ENCODE measurements at regions not wholly inside any gene's neighbourhood (a gene's known extent, or its start where the extent isn't known, plus 50 kb on each side); places are given as distances from the start of the nearest gene placed in this dataset.

DNA sequence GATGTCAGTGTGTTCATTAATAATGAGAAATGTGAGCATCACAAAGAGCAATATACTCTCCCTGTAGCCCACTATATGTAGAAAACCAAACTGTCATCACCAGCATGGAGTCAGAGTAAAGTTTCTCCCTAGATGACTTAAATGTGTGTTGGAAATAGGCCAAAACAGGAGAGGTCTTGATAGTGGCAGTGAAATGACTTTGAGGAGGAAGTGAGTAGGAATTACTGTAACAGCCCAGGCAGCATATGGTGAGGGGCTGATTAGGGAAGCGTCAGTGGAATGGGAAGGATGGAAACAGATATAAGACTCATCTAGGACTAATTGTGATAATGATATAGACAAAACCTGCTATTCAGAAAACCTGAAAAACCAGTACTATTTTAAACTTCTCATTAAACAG is 83.9 kb downstream of the ATXN3L start:
- no peak for DNase-seq (ENCODE audit: extremely low spot score)
- TF ChIP-seq BHLHE40 (IDR thresholded peaks at IDR 0.05; ENCODE audit: borderline replicate concordance) (no peak), ARNT (IDR thresholded peaks at IDR 0.05) (no peak), FOXA1 (IDR thresholded peaks at IDR 0.05) (no peak), ZNF384 (IDR thresholded peaks at IDR 0.05) (no peak), FOXM1 (IDR thresholded peaks at IDR 0.05; ENCODE audit: borderline replicate concordance) (no peak), NFRKB (IDR thresholded peaks at IDR 0.05) (no peak), SUZ12 (IDR thresholded peaks at IDR 0.05) (no peak), ELF4 (IDR thresholded peaks at IDR 0.05) (no peak), FOXK2 (IDR thresholded peaks at IDR 0.05) (no peak), TARDBP (IDR thresholded peaks at IDR 0.05) (no peak), HDGF (IDR thresholded peaks at IDR 0.05; ENCODE audit: borderline replicate concordance) (no peak), LEF1 (IDR thresholded peaks at IDR 0.05; ENCODE audit: borderline replicate concordance) (no peak), CTBP1 (IDR thresholded peaks at IDR 0.05; ENCODE audit: borderline replicate concordance) (no peak)
- TF ChIP-seq, protein P1, sequence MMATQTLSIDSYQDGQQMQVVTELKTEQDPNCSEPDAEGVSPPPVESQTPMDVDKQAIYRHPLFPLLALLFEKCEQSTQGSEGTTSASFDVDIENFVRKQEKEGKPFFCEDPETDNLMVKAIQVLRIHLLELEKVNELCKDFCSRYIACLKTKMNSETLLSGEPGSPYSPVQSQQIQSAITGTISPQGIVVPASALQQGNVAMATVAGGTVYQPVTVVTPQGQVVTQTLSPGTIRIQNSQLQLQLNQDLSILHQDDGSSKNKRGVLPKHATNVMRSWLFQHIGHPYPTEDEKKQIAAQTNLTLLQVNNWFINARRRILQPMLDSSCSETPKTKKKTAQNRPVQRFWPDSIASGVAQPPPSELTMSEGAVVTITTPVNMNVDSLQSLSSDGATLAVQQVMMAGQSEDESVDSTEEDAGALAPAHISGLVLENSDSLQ (IDR thresholded peaks at IDR 0.05): no peak
- ChIA-PET CTCF (no interaction called here), POLR2A (no interaction called here)

DNA sequence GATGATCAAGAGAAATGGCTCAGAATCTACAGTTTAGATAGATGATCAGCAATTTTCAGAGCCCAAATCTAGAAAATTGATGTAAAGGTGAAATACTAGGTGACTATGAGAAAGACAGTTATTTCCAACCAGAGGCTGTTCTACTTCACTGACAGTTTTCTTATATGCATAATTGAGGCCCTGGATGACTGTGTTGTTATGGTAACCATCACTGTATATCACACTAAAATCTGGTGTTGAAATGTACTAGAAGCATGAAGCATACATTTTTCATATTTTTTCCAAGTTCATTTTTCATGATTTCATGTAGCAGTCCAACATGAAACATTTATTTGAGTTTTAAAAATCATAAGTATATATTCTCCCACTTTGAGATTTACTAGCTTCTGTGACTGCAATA is 87.4 kb downstream of the ATXN3L start:
- no peak for DNase-seq (ENCODE audit: extremely low spot score)
- TF ChIP-seq FOXA1 (IDR thresholded peaks at IDR 0.05): no peak
- TF ChIP-seq, protein P1 (IDR thresholded peaks at IDR 0.05): no peak
- TF ChIP-seq FOXM1 (IDR thresholded peaks at IDR 0.05; ENCODE audit: borderline replicate concordance): no peak
- TF ChIP-seq ZNF384 (IDR thresholded peaks at IDR 0.05): no peak
- no peak for TF ChIP-seq TARDBP (IDR thresholded peaks at IDR 0.05)
- TF ChIP-seq SP1 (IDR thresholded peaks at IDR 0.05): no peak
- TF ChIP-seq FOXK2 (IDR thresholded peaks at IDR 0.05): no peak
- ChIA-PET POLR2A (no interaction called here), CTCF (no interaction called here)

DNA sequence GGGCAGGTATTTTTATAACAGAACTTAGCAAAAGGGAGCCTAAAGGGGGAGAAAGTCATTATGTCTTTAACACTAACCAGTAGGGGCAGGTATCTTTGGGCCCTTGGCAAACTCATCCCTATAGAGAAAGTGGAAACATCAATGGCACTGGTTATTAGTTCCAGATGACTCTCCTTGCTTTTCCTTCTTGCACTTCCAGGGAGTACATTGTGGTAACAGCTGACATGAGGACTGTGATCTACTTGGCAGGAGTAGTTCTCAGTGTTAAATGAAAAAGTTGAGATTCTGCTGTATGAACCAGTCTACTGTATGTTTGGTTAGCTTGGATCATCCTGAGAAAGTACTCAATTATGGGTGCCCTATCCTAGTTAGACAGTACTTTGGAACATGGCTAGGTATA is 93.6 kb downstream of the ATXN3L start:
- no peak for DNase-seq (ENCODE audit: extremely low spot score)
- POLR2A ChIA-PET: no interaction called here
- CTCF ChIA-PET: no interaction called here
- TF ChIP-seq ELF4 (IDR thresholded peaks at IDR 0.05): no peak
- TF ChIP-seq SUZ12 (IDR thresholded peaks at IDR 0.05): no peak
- TF ChIP-seq NFRKB (IDR thresholded peaks at IDR 0.05): no peak
- TF ChIP-seq SP1 (IDR thresholded peaks at IDR 0.05): no peak
- no peak for TF ChIP-seq LEF1 (IDR thresholded peaks at IDR 0.05; ENCODE audit: borderline replicate concordance)
- no peak for TF ChIP-seq FOXA1 (IDR thresholded peaks at IDR 0.05)
- no peak for TF ChIP-seq BHLHE40 (IDR thresholded peaks at IDR 0.05; ENCODE audit: borderline replicate concordance)
- no peak for TF ChIP-seq ARNT (IDR thresholded peaks at IDR 0.05)
- TF ChIP-seq CTBP1 (IDR thresholded peaks at IDR 0.05; ENCODE audit: borderline replicate concordance): no peak
- TF ChIP-seq, protein P1 (IDR thresholded peaks at IDR 0.05): no peak
- TF ChIP-seq L3MBTL2 (conservative IDR thresholded peaks at IDR 0.05): no peak
- TF ChIP-seq FOXM1 (IDR thresholded peaks at IDR 0.05; ENCODE audit: borderline replicate concordance): no peak
- no peak for TF ChIP-seq ZNF384 (IDR thresholded peaks at IDR 0.05)

GRCh38 chrX:13223868-13224567 is 95.8 kb downstream of the ATXN3L start:
- ChIA-PET POLR2A (no interaction called here), CTCF (interaction anchor here (0.6 to 1.7 kb wide), 4 partner anchors 9 to 277 kb away, joined by 3 to 8 read pairs (median 4); no protein-coding TSS in a partner anchor)
- no peak for TF ChIP-seq L3MBTL2 (conservative IDR thresholded peaks at IDR 0.05)
- no peak for TF ChIP-seq TARDBP (IDR thresholded peaks at IDR 0.05)
- no peak for TF ChIP-seq SUZ12 (IDR thresholded peaks at IDR 0.05)
- DNase-seq (ENCODE audit: extremely low spot score): no peak

- no peak for DNase-seq (ENCODE audit: extremely low spot score)
- ChIA-PET CTCF (no interaction called here), POLR2A (no interaction called here)
- no peak for TF ChIP-seq FOXM1 (IDR thresholded peaks at IDR 0.05; ENCODE audit: borderline replicate concordance)
- no peak for TF ChIP-seq TARDBP (IDR thresholded peaks at IDR 0.05)
- no peak for TF ChIP-seq FOXK2 (IDR thresholded peaks at IDR 0.05)
- TF ChIP-seq, protein P1 (IDR thresholded peaks at IDR 0.05): no peak
- no peak for TF ChIP-seq LEF1 (IDR thresholded peaks at IDR 0.05; ENCODE audit: borderline replicate concordance)
- no peak for TF ChIP-seq FOXA1 (IDR thresholded peaks at IDR 0.05)
- TF ChIP-seq SP1 (IDR thresholded peaks at IDR 0.05): no peak
Observed at GRCh38 chrX:13220916-13221315, 98.9 kb downstream of the ATXN3L start.

DNA sequence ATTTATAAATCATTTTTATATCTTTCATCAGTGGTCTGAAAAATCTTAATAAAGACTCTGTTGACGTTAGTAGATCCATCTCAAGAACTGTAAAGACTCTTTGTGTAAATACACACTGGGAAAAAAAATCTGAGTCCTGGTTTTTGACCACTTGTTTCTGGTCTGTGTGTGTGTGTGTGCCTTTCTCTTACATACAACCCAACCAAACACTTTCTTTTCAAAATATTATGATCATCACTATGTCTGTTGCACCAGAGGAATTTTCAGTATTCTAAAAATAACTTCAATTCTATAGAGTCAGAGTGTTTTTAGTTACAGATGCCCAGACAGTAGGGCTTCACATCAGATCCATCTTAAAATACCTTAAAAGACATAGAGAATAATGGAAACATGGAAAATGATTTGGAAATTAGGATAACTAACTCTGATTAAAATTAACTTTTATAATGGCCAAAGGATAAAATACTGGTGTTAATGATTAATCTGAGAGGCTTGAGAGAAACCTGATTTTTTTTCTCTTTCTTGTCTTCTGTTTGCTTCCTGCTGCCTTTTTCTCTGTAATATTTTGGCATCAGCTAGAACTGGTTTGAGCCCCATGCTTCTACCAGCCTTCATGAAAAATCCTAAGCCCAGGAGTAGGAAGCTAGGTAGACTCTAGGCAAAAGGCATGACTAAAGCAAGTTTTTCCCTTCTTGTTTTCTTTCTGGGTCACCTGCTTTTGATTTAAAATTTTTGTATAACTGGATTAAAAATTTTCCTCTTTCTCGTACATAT is 99.7 kb downstream of the ATXN3L start:
- TF ChIP-seq FOXM1 (IDR thresholded peaks at IDR 0.05; ENCODE audit: borderline replicate concordance) (no peak), FOXA1 (IDR thresholded peaks at IDR 0.05) (no peak), ZNF384 (IDR thresholded peaks at IDR 0.05) (no peak), FOXK2 (IDR thresholded peaks at IDR 0.05) (no peak), NFRKB (IDR thresholded peaks at IDR 0.05) (no peak), CTBP1 (IDR thresholded peaks at IDR 0.05; ENCODE audit: borderline replicate concordance) (no peak), TARDBP (IDR thresholded peaks at IDR 0.05) (no peak), LEF1 (IDR thresholded peaks at IDR 0.05; ENCODE audit: borderline replicate concordance) (no peak), L3MBTL2 (conservative IDR thresholded peaks at IDR 0.05) (no peak), HDGF (IDR thresholded peaks at IDR 0.05; ENCODE audit: borderline replicate concordance) (no peak), SUZ12 (IDR thresholded peaks at IDR 0.05) (no peak), ELF4 (IDR thresholded peaks at IDR 0.05) (no peak), SP1 (IDR thresholded peaks at IDR 0.05) (no peak)
- TF ChIP-seq, protein P1 (IDR thresholded peaks at IDR 0.05): no peak
- no peak for DNase-seq (ENCODE audit: extremely low spot score)
- POLR2A ChIA-PET: no interaction called here
- CTCF ChIA-PET: no interaction called here
